H1 (cell line): ENCODE measurements at regions not wholly inside any gene's neighbourhood (a gene's known extent, or its start where the extent isn't known, plus 50 kb on each side); places are given as distances from the start of the nearest gene placed in this dataset.

ENCODE experiments used
- BRCA1 ChIP-seq: IDR thresholded peaks from 2 replicates; pipeline ENCODE4 v1.6.1; 2012; ENCODE audit warnings: low read depth, low read length, improper control_type of control experiment
- CEBPB ChIP-seq: IDR thresholded peaks from 2 replicates; pipeline ENCODE4 v1.6.1; 2012; ENCODE audit warnings: low read depth, low read length
- CHD2 ChIP-seq: IDR thresholded peaks from 2 replicates; pipeline ENCODE4 v1.6.1; 2012; ENCODE audit warnings: low read length, improper control_type of control experiment
- CTCF ChIP-seq, 3 experiments: IDR thresholded peaks; 1 replicate in 2 of 3; 2 replicates in 1 of 3; pipeline versions ENCODE4 v1.5.1 to v1.6.1; 2011; ENCODE audit warnings: low read length in 3 of 3, mild to moderate bottlenecking in 3 of 3, inconsistent platforms in 2 of 3, low read depth in 1 of 3, moderate library complexity in 1 of 3; ENCODE audit not compliant: insufficient read depth in 1 of 3; ENCODE audit errors: control extremely low read depth in 1 of 3
- EP300 ChIP-seq, 2 experiments: IDR thresholded peaks; 1 replicate in 1 of 2; 2 replicates in 1 of 2; pipeline ENCODE4 v1.6.1; 2011 to 2012; ENCODE audit warnings: low read depth in 2 of 2, low read length in 2 of 2, mild to moderate bottlenecking in 2 of 2, borderline replicate concordance in 1 of 2, inconsistent platforms in 1 of 2, moderate library complexity in 1 of 2
- EZH2 ChIP-seq: fragments of 200-600 bp; sonication (generic); IDR thresholded peaks from 2 replicates; pipeline ENCODE4 v1.7.1; 2012; ENCODE audit warnings: low read depth, mild to moderate bottlenecking, moderate library complexity, low read length, inconsistent platforms; ENCODE audit not compliant: severe bottlenecking
- GABPA ChIP-seq: IDR thresholded peaks from 2 replicates; pipeline ENCODE4 v1.6.1; 2011; ENCODE audit warnings: mild to moderate bottlenecking, low read length, moderate library complexity, borderline replicate concordance; ENCODE audit not compliant: insufficient read depth
- NRF1 ChIP-seq: IDR thresholded peaks from 2 replicates; pipeline ENCODE4 v1.6.1; 2011; ENCODE audit warnings: mild to moderate bottlenecking, low read depth, low read length, improper control_type of control experiment
- PHF8 ChIP-seq: fragments of 200-600 bp; sonication (generic); conservative IDR thresholded peaks from 2 replicates; pipeline ENCODE4 v1.7.1; 2012; ENCODE audit warnings: low read depth, mild to moderate bottlenecking, inconsistent platforms, low read length, moderate library complexity
- POLR2A ChIP-seq, 2 experiments: IDR thresholded peaks; 1 replicate in 1 of 2; 2 replicates in 1 of 2; pipeline ENCODE4 v1.6.1; 2011; ENCODE audit warnings: low read depth in 2 of 2, low read length in 2 of 2, mild to moderate bottlenecking in 2 of 2; ENCODE audit errors: control extremely low read depth in 1 of 2
- RAD21 ChIP-seq, 2 experiments: IDR thresholded peaks in 1 of 2; conservative IDR thresholded peaks in 1 of 2; 2 replicates each; pipeline ENCODE4 v1.6.1; 2011; ENCODE audit warnings: low read depth in 2 of 2, low read length in 2 of 2, improper control_type of control experiment in 1 of 2, inconsistent platforms in 1 of 2, mild to moderate bottlenecking in 1 of 2, moderate library complexity in 1 of 2
- SIN3A ChIP-seq, 2 experiments: IDR thresholded peaks in 1 of 2; conservative IDR thresholded peaks in 1 of 2; 2 replicates each; pipeline ENCODE4 v1.6.1; 2011 to 2012; ENCODE audit warnings: low read length in 2 of 2, improper control_type of control experiment in 1 of 2, low read depth in 1 of 2, mild to moderate bottlenecking in 1 of 2
- SIRT6 ChIP-seq: IDR thresholded peaks from one replicate; pipeline ENCODE4 v1.7.1; 2012; ENCODE audit warnings: low read length, inconsistent platforms
- ZNF274 ChIP-seq: IDR thresholded peaks from 2 replicates; pipeline ENCODE4 v1.7.0; 2012; ENCODE audit warnings: low read length, borderline replicate concordance; ENCODE audit errors: extremely low read depth

- no peak for TF ChIP-seq CTCF (IDR thresholded peaks at IDR 0.05; ENCODE audit: control extremely low read depth in 1 of 3, insufficient read depth in 1 of 3, low read depth in 1 of 3, low read length in 3 of 3)
- no peak for TF ChIP-seq GABPA
- no peak for TF ChIP-seq RAD21 (IDR thresholded peaks at IDR 0.05 in 1 of 2, conservative IDR thresholded peaks at IDR 0.05 in 1 of 2; ENCODE audit: low read depth in 2 of 2, low read length in 2 of 2)
- TF ChIP-seq CEBPB = no peak
- TF ChIP-seq EP300 (IDR thresholded peaks at IDR 0.05; ENCODE audit: borderline replicate concordance in 1 of 2, low read depth in 2 of 2, low read length in 2 of 2) = no peak
- no peak for TF ChIP-seq NRF1
- TF ChIP-seq PHF8 = no peak
- TF ChIP-seq ZNF274 = no peak
- TF ChIP-seq POLR2A (IDR thresholded peaks at IDR 0.05; ENCODE audit: control extremely low read depth in 1 of 2, low read depth in 2 of 2, low read length in 2 of 2) = no peak
- no peak for TF ChIP-seq SIRT6
- no peak for TF ChIP-seq CHD2
- TF ChIP-seq BRCA1 = no peak
- TF ChIP-seq SIN3A (conservative IDR thresholded peaks at IDR 0.05 in 1 of 2, IDR thresholded peaks at IDR 0.05 in 1 of 2; ENCODE audit: low read depth in 1 of 2, low read length in 2 of 2) = no peak
- TF ChIP-seq EZH2 = no peak
Measured at GRCh38 chr7:25664593-25664992, 436.3 kb upstream of the NPVF start.
